GM12892 (cell line): ENCODE measurements at regions not wholly inside any gene's neighbourhood (a gene's known extent, or its start where the extent isn't known, plus 50 kb on each side); places are given as distances from the start of the nearest gene placed in this dataset.

Experiments used
- POLR2A ChIP-seq: IDR thresholded peaks from 2 replicates; pipeline ENCODE4 v1.6.1; 2011; ENCODE audit warnings: low read depth, low read length, control low read depth
- POLR2AphosphoS5 ChIP-seq: IDR thresholded peaks from 2 replicates; pipeline ENCODE4 v1.6.1; 2011; ENCODE audit warnings: low read depth, low read length, control low read depth
- TAF1 ChIP-seq: IDR thresholded peaks from 2 replicates; pipeline ENCODE4 v1.6.1; 2011; ENCODE audit warnings: low read depth, mild to moderate bottlenecking, control low read depth, low read length, borderline replicate concordance

DNA sequence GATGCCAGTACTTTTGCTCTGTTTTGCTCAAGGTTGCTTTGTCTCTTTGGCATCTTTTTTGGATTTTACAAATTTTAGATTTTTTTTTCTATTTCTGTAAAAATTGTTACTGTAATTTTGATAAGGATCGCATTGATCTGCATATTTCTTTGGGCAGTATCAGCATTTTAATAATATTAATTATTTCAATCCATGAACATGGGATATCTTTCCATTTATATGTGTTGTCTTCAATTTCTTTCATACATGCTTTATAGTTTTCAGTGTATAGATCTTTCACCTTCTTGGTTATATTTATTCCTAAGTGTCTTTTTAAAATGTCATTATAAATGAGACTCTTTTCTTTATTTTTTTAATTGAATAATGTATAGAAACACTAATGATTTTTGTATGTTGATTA lies 301.6 kb upstream of the SEMA3D start:
- no peak for TF ChIP-seq POLR2AphosphoS5
- TF ChIP-seq POLR2A, result no peak
- TF ChIP-seq TAF1, result no peak
